Stomach (tissue), 8 donors: ENCODE measurements at regions not wholly inside any gene's neighbourhood (a gene's known extent, or its start where the extent isn't known, plus 50 kb on each side); places are given as distances from the start of the nearest gene placed in this dataset.

Experiments used
- DNase-seq, 2 donors: peaks; one replicate each; pipeline versions ENCODE4 v3.0.0 to v3.0.0-alpha.2; 2013 to 2019
- H3K27ac ChIP-seq, 5 donors: fragments of 200-600 bp in 4 of 5; sonication (generic) in 4 of 5; one replicate each; pipeline ENCODE4 v1.5.1; 2013 to 2019; ENCODE audit warnings: mild to moderate bottlenecking in 1 of 5, moderate library complexity in 1 of 5
- H3K27me3 ChIP-seq, 3 donors: fragments of 200-600 bp; sonication (generic); one replicate each; pipeline ENCODE4 v1.5.1; 2017 to 2019; ENCODE audit warnings: mixed run types in 1 of 3
- H3K36me3 ChIP-seq, 4 donors: fragments of 200-600 bp; sonication (generic); 1 replicate in 3 of 4; 2 replicates in 1 of 4; pipeline ENCODE4 v1.5.1; 2016 to 2019
- H3K4me1 ChIP-seq, 4 donors: fragments of 200-600 bp; sonication (generic); one replicate each; pipeline ENCODE4 v1.5.1; 2016 to 2019
- H3K4me3 ChIP-seq, 4 donors: fragments of 200-600 bp; sonication (generic) in 3 of 4; one replicate each; pipeline ENCODE4 v1.5.1; 2016 to 2019; ENCODE audit warnings: mild to moderate bottlenecking in 1 of 4
- H3K9me3 ChIP-seq, 4 donors: fragments of 200-600 bp; sonication (generic); one replicate each; pipeline ENCODE4 v1.5.1; 2016 to 2019
- EP300 ChIP-seq: sonication (generic); formaldehyde crosslinking; IDR thresholded peaks from one replicate; pipeline ENCODE4 v1.6.1; 2017; ENCODE audit warnings: antibody characterized with exemption
- POLR2A ChIP-seq, 4 donors: fragments of 450-650 bp; IDR thresholded peaks; one replicate each; pipeline ENCODE4 v1.6.1; 2016; ENCODE audit warnings: antibody characterized with exemption in 4 of 4, control low read depth in 2 of 4, mild to moderate bottlenecking in 1 of 4, moderate library complexity in 1 of 4
- POLR2AphosphoS5 ChIP-seq, 3 donors: sonication (generic); formaldehyde crosslinking; IDR thresholded peaks; one replicate each; pipeline ENCODE4 v1.6.1; 2016; ENCODE audit warnings: antibody characterized with exemption in 3 of 3
- WGBS, 5 donors: extraction: QIAGEN DNeasy Blood & Tissue Kit in 3 of 5; methylation state at CpG; one replicate each; pipeline versions ENCODE4 v1.1.5 to v1.1.7; 2013 to 2018; 5-methylcytosine and 5-hydroxymethylcytosine counted together
- intact Hi-C: fragments of 100-400 bp; cut with DNase I; formaldehyde crosslinking; loops from one replicate; pipeline ENCODE4 v1.15.1; 2023; ENCODE audit warnings: low total_unique reads
- TF ChIP-seq, protein P1 (sequence below), 7 experiments: fragments of 450-650 bp in 4 of 7; fragments of 200-600 bp in 3 of 7; sonication (generic) in 3 of 7; IDR thresholded peaks; one replicate each; pipeline ENCODE4 v1.5.1; 2016 to 2019; ENCODE audit warnings: antibody characterized with exemption in 7 of 7, control low read depth in 2 of 7, mild to moderate bottlenecking in 1 of 7
- donor health status: healthy with polysubstance abuse.
- donor health status: Bipolar disorder and iron deficiency.
- donor health status: healthy.

DNA sequence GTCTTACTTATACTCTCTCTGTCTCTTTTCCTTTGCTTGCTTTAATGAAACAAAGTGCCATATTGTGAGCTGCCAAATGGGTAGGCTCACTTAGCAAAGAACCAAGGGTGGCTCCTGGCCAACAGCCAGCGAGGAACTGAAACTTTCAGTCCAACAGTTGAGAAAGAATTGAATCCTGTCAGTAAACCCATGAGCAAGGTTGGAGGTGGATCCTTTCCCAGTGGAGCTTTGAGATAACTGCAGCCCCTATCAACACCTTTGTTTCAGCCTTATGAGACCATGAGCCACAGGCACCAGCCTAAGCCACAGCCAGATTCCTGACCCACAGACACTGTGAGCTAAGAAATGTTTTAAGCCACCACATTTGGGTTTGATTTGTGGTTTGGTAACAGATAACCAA lies 362.2 kb downstream of the PDGFC start:
- no peak overlapping the region for H3K27ac ChIP-seq
- H3K4me1 ChIP-seq: no peaks in the 10 kb centered on the region
- DNase-seq: no peak
- 63 to 89% (median 76%) methylated on average over 1 of the region's 1 CpG for WGBS, 5 donors
- H3K36me3 ChIP-seq: no peaks in the 10 kb centered on the region
- no peaks in the 10 kb centered on the region for H3K9me3 ChIP-seq
- intact Hi-C loops: no loop called here
- H3K4me3 ChIP-seq: no peak overlapping the region
- TF ChIP-seq, protein P1, sequence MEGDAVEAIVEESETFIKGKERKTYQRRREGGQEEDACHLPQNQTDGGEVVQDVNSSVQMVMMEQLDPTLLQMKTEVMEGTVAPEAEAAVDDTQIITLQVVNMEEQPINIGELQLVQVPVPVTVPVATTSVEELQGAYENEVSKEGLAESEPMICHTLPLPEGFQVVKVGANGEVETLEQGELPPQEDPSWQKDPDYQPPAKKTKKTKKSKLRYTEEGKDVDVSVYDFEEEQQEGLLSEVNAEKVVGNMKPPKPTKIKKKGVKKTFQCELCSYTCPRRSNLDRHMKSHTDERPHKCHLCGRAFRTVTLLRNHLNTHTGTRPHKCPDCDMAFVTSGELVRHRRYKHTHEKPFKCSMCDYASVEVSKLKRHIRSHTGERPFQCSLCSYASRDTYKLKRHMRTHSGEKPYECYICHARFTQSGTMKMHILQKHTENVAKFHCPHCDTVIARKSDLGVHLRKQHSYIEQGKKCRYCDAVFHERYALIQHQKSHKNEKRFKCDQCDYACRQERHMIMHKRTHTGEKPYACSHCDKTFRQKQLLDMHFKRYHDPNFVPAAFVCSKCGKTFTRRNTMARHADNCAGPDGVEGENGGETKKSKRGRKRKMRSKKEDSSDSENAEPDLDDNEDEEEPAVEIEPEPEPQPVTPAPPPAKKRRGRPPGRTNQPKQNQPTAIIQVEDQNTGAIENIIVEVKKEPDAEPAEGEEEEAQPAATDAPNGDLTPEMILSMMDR (IDR thresholded peaks at IDR 0.05): no peak
- TF ChIP-seq POLR2A (IDR thresholded peaks at IDR 0.05) (no peak), POLR2AphosphoS5 (IDR thresholded peaks at IDR 0.05) (no peak), EP300 (no peak)
- H3K27me3 ChIP-seq: no peaks in the 10 kb centered on the region

DNA sequence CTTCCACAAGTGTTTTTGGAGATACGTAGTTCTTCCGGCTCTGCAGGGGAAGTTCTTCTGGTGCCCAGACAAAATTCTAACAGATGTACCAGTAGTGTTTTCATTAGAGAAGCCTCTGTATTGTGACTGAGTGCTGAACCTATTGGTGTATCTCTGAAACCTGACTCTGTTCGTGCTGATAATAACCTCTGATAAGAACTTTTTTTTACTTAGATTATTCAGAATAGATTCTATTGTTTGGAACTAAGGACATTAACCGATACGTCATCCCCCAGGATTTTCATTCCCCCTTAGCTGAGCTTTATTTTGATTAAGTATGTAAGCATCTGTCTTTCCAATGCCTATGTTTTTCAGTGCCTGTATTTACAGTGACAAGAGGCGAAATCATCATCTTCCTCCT lies 362.9 kb downstream of the PDGFC start:
- intact Hi-C loops: no loop called here
- H3K9me3 ChIP-seq: no peaks in the 10 kb centered on the region
- H3K4me3 ChIP-seq: no peak overlapping the region
- TF ChIP-seq POLR2A (IDR thresholded peaks at IDR 0.05): no peak
- TF ChIP-seq, protein P1 (IDR thresholded peaks at IDR 0.05): no peak
- no peak for TF ChIP-seq EP300
- TF ChIP-seq POLR2AphosphoS5 (IDR thresholded peaks at IDR 0.05): no peak
- WGBS, 5 donors: 48 to 72% (median 54%) methylated on average over 6 of the region's 6 CpGs
- H3K27ac ChIP-seq: no peak overlapping the region
- no peaks in the 10 kb centered on the region for H3K36me3 ChIP-seq
- no peak for DNase-seq
- H3K4me1 ChIP-seq: no peaks in the 10 kb centered on the region
- no peaks in the 10 kb centered on the region for H3K27me3 ChIP-seq

DNA sequence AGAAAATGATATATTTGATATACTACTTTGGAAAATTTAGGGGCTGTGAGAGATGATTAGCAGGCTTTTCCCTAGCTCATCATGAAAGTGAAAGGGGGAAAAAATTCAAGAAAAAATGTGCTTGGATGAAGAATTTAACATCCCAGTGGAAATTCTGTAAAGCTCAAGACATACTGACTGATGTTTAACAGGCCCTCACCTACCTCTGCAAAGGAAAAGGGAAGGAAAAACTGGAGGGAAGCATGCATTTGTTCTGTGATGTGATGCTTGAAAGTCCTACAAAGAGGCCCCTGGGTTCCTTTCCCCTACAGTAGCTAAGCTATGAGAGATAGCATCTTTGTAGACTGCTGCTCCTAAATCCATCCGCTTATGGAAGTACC lies 364.1 kb downstream of the PDGFC start:
- 85 to 97% (median 95%) methylated on average over 1 of the region's 1 CpG for WGBS, 5 donors
- peak in 1 of 2 donors; percentile 9 for DNase-seq
- Histone ChIP-seq H3K9me3 (no peaks in the 10 kb centered on the region), H3K27me3 (no peaks in the 10 kb centered on the region), H3K4me3 (no peak overlapping the region), H3K27ac (no peak overlapping the region), H3K4me1 (no peaks in the 10 kb centered on the region), H3K36me3 (no peaks in the 10 kb centered on the region)
- intact Hi-C loops: no loop called here
- TF ChIP-seq POLR2A (IDR thresholded peaks at IDR 0.05) (no peak), POLR2AphosphoS5 (IDR thresholded peaks at IDR 0.05) (no peak), EP300 (no peak)
- TF ChIP-seq, protein P1 (IDR thresholded peaks at IDR 0.05): no peak

DNA sequence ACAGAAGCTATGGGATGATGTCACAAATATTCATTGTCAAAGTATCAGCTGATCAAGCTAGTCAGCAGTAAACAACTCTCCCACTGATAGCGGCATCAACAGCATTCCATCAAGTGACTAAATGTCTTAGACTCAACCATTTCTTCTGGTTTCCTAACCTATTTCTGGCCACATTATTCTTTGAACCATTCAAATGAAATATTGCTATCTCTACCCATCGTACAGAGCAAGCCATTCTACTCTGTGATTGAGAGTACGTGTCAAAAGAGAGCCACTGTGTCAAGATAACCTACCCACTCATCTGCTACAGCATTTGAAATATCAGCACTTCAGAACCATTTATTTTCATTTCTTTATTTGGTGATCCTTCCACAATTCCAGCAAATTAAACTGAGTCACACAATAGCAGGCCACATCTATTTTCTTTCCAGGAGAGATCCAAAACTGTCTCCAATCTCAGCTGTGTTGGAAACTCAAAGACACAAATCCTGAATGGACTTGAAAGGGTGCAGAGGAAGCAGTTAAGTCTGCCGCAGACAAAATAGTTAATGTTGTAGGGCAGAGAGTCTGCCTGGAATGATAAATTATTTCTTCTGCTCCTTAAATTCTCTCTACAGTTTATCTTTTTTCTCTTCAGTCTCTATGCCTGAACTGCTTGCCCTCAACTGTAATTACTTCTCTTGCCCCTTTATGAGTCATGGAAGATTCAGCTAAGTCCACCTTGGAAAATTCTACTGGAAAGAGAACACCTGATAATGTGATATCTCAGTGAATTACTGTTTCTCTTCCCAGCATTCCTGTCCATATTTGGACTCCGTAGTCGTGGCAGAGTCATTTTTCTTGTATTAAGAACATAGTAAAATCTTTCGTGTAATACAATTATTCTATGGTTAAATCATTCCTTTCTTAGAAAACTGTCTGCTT lies 364.8 kb downstream of the PDGFC start:
- Histone ChIP-seq H3K27ac (no peak overlapping the region), H3K4me3 (no peak overlapping the region)
- 65 to 78% (median 73%) methylated on average over 7 of the region's 7 CpGs for WGBS, 5 donors

More for the DNA sequence above, 364.8 kb downstream of the PDGFC start:
- DNase-seq: peak in 1 of 2 donors; percentile 8
- intact Hi-C loops: no loop called here
- H3K36me3 ChIP-seq: no peaks in the 10 kb centered on the region
- H3K4me1 ChIP-seq: no peaks in the 10 kb centered on the region
- no peak for TF ChIP-seq EP300
- TF ChIP-seq, protein P1 (IDR thresholded peaks at IDR 0.05): no peak
- TF ChIP-seq POLR2AphosphoS5 (IDR thresholded peaks at IDR 0.05): no peak
- no peak for TF ChIP-seq POLR2A (IDR thresholded peaks at IDR 0.05)
- H3K9me3 ChIP-seq: no peaks in the 10 kb centered on the region
- no peaks in the 10 kb centered on the region for H3K27me3 ChIP-seq
